A204.1 (cell line): ENCODE measurements at regions not wholly inside any gene's neighbourhood (a gene's known extent, or its start where the extent isn't known, plus 50 kb on each side); places are given as distances from the start of the nearest gene placed in this dataset.

Source experiments
- FAIRE-seq: peaks from 2 replicates; lab custom pipeline; 2012; peaks lifted over from hg19 to GRCh38; lab: Jason Lieb, UNC

DNA sequence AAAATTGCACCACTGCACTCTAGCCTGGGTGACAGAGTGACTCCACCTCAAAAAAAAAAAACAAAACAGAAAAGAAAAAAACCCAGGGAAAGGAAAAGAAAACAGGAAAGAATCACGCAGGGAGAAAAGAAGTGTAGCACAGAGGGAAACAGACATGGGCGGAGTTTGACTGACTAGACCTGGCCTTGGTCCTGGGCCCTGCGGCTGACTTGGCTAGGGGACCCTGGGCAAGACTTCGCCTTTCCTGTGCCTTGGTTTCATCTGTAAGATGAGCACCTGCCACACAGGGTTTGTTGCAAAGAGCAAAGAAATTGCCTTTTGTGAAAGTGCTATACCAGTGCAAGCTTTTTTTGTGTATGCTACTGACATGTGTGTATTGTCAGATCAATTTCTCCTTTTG lies 71.3 kb upstream of the KCNG1 start:
- no peak for FAIRE-seq

- FAIRE-seq = no peak
Measured at GRCh38 chr20:51093240-51093763, 70.4 kb upstream of the KCNG1 start.

DNA sequence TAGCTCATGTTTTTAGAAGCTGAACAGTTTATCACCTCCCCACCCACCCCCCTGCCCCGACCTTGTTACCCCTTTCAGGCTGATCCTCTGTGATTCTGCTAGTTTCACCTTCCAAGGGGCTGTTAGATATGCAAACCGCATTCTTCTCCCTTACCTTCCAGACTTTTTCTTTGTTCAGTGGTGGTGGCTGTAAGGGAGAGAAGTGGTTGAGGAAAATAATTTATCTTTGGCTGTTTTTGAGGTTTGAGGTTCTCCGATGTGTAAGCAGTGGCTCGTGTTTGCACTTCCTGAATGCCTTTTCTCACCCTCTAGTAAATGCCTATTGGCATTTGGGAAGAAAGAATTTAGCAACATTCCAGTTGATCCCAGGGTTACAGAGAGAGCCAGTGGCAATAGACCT lies 69.4 kb upstream of the KCNG1 start:
- no peak for FAIRE-seq

DNA sequence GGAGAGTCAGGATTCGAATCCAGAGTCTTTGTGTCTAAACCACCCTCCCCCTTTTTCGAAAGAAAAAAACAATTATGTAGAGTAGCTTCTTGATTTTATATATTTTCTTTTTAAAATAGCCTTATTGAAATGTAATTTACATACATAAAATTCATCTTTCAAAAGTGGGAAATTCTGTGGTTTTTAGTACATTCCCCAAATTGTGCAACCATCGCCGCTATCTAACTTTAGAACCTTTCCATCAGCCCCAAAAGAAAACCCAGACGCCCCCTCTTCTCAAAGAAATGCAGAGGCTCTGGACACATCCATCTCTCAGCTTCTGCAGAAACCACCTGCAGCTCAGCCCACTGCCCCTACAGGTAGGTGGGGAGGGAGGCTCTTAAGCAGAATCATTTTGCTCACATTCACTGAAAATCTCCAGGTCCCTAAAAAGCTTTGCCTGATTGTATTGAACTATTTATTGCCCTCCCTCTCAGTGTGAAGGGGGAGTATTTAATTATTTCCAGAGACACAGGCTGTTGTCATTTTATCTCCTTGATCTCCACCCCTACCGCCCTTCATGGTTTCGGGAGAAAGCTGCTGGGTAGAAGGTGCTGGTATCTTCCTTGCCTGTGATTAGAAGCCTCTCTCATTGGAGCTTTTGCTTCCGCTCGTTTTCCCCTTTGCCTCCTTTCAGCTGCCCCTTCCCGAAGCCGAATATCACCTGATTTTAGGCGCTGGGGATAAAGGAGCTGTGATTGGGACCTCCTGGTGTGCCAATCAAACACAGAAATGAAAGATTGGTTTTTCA lies 68.7 kb upstream of the KCNG1 start:
- FAIRE-seq = no peak

DNA sequence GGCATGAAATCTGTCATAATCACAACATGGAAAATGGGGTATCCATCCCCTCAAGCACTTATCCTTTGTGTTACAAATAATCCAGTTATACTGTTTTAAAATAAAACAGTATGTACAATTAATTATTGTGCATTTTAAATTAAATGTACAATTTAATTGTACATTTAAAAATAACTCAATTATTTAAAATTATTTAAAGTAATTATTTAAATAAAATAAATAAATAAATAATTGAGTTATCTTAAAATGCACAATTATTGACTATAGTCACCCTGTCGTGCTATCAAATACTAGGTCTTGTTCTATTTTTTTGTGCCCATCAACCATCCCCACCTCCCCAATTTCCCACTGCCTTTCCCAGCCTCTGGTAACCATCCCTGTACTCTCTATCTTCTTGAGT lies 66.9 kb upstream of the KCNG1 start:
- peak; percentile 35 for FAIRE-seq

GRCh38 chr20:51089272-51089781 lies 66.4 kb upstream of the KCNG1 start:
- FAIRE-seq = no peak

- FAIRE-seq = no peak
Measured at GRCh38 chr20:51087266-51087665, 64.4 kb upstream of the KCNG1 start.

- no peak for FAIRE-seq
Measured at GRCh38 chr20:51085769-51086168, 62.9 kb upstream of the KCNG1 start.

DNA sequence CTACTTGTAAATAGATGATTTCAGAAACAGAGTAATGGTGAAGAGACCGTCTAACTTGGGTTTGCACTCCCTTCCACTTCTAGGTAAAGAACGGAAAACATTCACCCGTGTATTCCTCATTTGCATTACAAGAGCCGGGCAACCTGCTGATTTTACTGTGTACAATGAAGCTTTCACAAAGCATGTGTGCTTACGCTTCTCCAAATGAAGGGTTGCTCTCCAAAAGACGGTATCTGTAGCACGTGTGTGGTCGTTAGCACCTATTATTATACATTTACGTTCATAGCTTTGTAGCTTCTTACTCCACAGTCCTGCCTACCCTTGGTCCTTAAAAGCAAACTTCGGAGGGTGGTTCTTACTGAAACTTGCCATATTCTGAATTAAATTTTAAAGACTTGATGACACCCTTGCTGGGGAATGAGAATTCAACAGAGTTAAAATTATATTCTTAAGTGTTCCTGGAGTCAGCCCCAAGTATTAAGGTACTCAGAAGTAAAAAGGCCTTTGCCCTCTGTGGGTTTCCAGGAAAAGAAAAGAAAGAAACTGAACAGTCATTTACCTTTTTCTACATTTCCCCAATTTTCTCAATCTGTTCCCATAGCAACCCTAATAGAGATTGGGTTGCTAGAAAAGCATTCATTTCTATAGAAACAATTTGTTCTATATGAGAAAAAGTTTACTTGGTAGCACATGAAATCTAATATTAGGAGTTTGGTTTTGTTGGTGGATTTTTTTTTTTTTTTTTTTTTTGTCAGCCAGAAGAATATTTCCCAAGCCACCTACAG lies 61.9 kb upstream of the KCNG1 start:
- no peak for FAIRE-seq

GRCh38 chr20:51083447-51083846 lies 60.5 kb upstream of the KCNG1 start:
- no peak for FAIRE-seq

DNA sequence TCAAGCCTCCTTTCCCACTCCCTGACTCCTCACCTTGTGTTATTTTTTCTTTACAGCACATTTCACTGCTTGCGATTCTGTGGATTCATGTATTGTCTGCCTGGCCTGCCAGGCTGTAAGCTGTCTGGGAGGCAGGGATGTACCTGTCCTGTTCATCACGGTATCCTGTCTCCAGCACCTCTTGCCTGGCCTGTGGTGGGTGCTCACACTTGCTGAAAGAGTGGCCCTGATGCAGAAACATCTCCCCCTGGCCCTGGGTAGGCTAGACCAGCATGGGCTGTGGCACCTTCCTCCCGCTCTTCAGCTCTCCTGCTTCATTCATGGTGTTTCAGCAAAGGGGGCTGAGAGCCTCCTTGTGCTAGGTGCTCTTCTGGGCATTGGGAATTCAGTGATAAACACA lies 60.1 kb upstream of the KCNG1 start:
- no peak for FAIRE-seq

- no peak for FAIRE-seq
Measured at GRCh38 chr20:51080516-51080915, 57.6 kb upstream of the KCNG1 start.

- no peak for FAIRE-seq
Measured at GRCh38 chr20:51079488-51079887, 56.6 kb upstream of the KCNG1 start.

GRCh38 chr20:51077686-51078060 lies 54.8 kb upstream of the KCNG1 start:
- no peak for FAIRE-seq

GRCh38 chr20:51076786-51077685 lies 54.1 kb upstream of the KCNG1 start:
- FAIRE-seq = no peak

- no peak for FAIRE-seq
Measured at GRCh38 chr20:51074062-51074461, 51.2 kb upstream of the KCNG1 start.
